Panc1 (cell line): ENCODE measurements at regions not wholly inside any gene's neighbourhood (a gene's known extent, or its start where the extent isn't known, plus 50 kb on each side); places are given as distances from the start of the nearest gene placed in this dataset.

Experiments used
- ATAC-seq: fragments of 200-7000 bp; cut with Tn5 transposase; 2 replicates; pipeline ENCODE4 v1.9.1; 2020; ENCODE audit warnings: mild to moderate bottlenecking, moderate library complexity
- BruUV-seq: library from RNA; stranded (reverse); fragments of 400-500 nt; replicated peaks from 2 replicates; lab custom pipeline; 2021; lab: Mats Ljungman, UMichigan
- CTCF ChIA-PET: fragments of 300-600 bp; sonication (Branson Sonifier 250); formaldehyde crosslinking; loops from one replicate; lab custom pipeline; 2022; ENCODE audit warnings: antibody characterized with exemption; lab: Charles Lee
- POLR2A ChIA-PET: fragments of 300-600 bp; sonication (Branson Sonifier 250); formaldehyde crosslinking; loops from one replicate; lab custom pipeline; 2022; ENCODE audit warnings: antibody characterized with exemption; lab: Charles Lee
- DNase-seq: peaks from one replicate; pipeline ENCODE4 v3.0.0-alpha.2; 2010; ENCODE audit warnings: low read depth, low spot score
- H3K27ac ChIP-seq: 2 replicates; pipeline ENCODE4 v1.5.1; 2011; ENCODE audit warnings: mild to moderate bottlenecking, low read length, inconsistent platforms
- H3K27me3 ChIP-seq: fragments of 200-500 bp; sonication (Bioruptor generic); 2 replicates; pipeline ENCODE4 v1.6.0; 2014; ENCODE audit warnings: low read length, inconsistent platforms; ENCODE audit not compliant: control insufficient read depth, insufficient read depth
- H3K36me3 ChIP-seq: fragments of 200-500 bp; sonication (Bioruptor generic); 2 replicates; pipeline ENCODE4 v1.5.1; 2014; ENCODE audit warnings: inconsistent platforms, mild to moderate bottlenecking, low read length, moderate library complexity; ENCODE audit not compliant: control insufficient read depth, insufficient read depth
- H3K4me1 ChIP-seq: 2 replicates; pipeline ENCODE4 v1.5.1; 2011; ENCODE audit warnings: inconsistent platforms, mild to moderate bottlenecking, low read length, moderate library complexity; ENCODE audit not compliant: control insufficient read depth, insufficient read depth
- H3K4me3 ChIP-seq, 2 experiments: 2 replicates each; pipeline ENCODE4 v1.5.1; 2011 to 2012; ENCODE audit warnings: low read depth in 2 of 2, low read length in 2 of 2, mild to moderate bottlenecking in 2 of 2, inconsistent platforms in 1 of 2, moderate library complexity in 1 of 2
- H3K9me3 ChIP-seq: fragments of 200-500 bp; sonication (Bioruptor generic); 2 replicates; pipeline ENCODE4 v1.5.1; 2014; ENCODE audit warnings: low read depth, mild to moderate bottlenecking, inconsistent platforms, low read length, moderate library complexity; ENCODE audit not compliant: control insufficient read depth, insufficient read depth
- CTCF ChIP-seq: fragments of 450-650 bp; IDR thresholded peaks from 2 replicates; pipeline ENCODE4 v1.5.1; 2017; ENCODE audit warnings: mild to moderate bottlenecking
- POLR2AphosphoS5 ChIP-seq: IDR thresholded peaks from 2 replicates; pipeline ENCODE4 v1.6.1; 2012; ENCODE audit warnings: mild to moderate bottlenecking, low read depth, low read length, moderate library complexity
- REST ChIP-seq, 2 experiments: IDR thresholded peaks; 2 replicates each; pipeline ENCODE4 v1.6.1; 2011 to 2012; ENCODE audit warnings: low read depth in 2 of 2, control low read depth in 1 of 2, low read length in 1 of 2, mild to moderate bottlenecking in 1 of 2, moderate library complexity in 1 of 2; ENCODE audit not compliant: insufficient read depth in 1 of 2
- SIN3A ChIP-seq: IDR thresholded peaks from 2 replicates; pipeline ENCODE4 v1.6.1; 2012; ENCODE audit warnings: low read depth, mild to moderate bottlenecking, low read length, moderate library complexity, borderline replicate concordance; ENCODE audit not compliant: insufficient read depth
- TCF7L2 ChIP-seq: IDR thresholded peaks from 2 replicates; pipeline ENCODE4 v1.6.1; 2011; ENCODE audit warnings: mild to moderate bottlenecking, low read depth, low read length, inconsistent platforms
- in situ Hi-C: cut with HindIII; loops from 2 replicates; pipeline ENCODE4 v1.10.0; 2016; ENCODE audit warnings: low sequenced_read_pairs, low pct_unique_long_range_greater_than_20kb
- intact Hi-C: fragments of 100-400 bp; cut with micrococcal nuclease; formaldehyde crosslinking; loops from one replicate; pipeline ENCODE4 v1.10.0; 2022; ENCODE audit not compliant: unreplicated experiment

- TF ChIP-seq POLR2AphosphoS5 (no peak), CTCF (no peak), TCF7L2 (no peak), REST (IDR thresholded peaks at IDR 0.05; ENCODE audit: insufficient read depth in 1 of 2, low read depth in 2 of 2, low read length in 1 of 2) (no peak), SIN3A (no peak)
- no peak for ATAC-seq
- Histone ChIP-seq H3K27ac (no peak overlapping the region), H3K27me3 (no peaks in the 10 kb centered on the region), H3K4me1 (no peaks in the 10 kb centered on the region), H3K36me3 (no peaks in the 10 kb centered on the region), H3K4me3 (no peak overlapping the region), H3K9me3 (no peaks in the 10 kb centered on the region)
- POLR2A ChIA-PET: no interaction called here
- intact Hi-C loops: no loop called here
- no TSS peak for BruUV-seq
- CTCF ChIA-PET: no interaction called here
- in situ Hi-C loops: no loop called here
- DNase-seq: no peak
These were observed 83.8 kb upstream of the WASF3 start for GRCh38 chr13:26473571-26474230.

- Histone ChIP-seq H3K36me3 (no peaks in the 10 kb centered on the region), H3K9me3 (no peaks in the 10 kb centered on the region), H3K4me3 (no peak overlapping the region), H3K4me1 (no peaks in the 10 kb centered on the region), H3K27ac (no peak overlapping the region), H3K27me3 (no peaks in the 10 kb centered on the region)
- in situ Hi-C loops (no loop called here), intact Hi-C loops (no loop called here)
- ATAC-seq: no peak
- CTCF ChIA-PET: no interaction called here
- POLR2A ChIA-PET: no interaction called here
- DNase-seq: no peak
- no peak for TF ChIP-seq CTCF
- TF ChIP-seq POLR2AphosphoS5: no peak
- no peak for TF ChIP-seq REST (IDR thresholded peaks at IDR 0.05; ENCODE audit: insufficient read depth in 1 of 2, low read depth in 2 of 2, low read length in 1 of 2)
- no peak for TF ChIP-seq TCF7L2
- TF ChIP-seq SIN3A: no peak
- no TSS peak for BruUV-seq
These were observed 83.2 kb upstream of the WASF3 start for GRCh38 chr13:26474286-26474685.
